HFF-Myc (cell line): ENCODE measurements at regions not wholly inside any gene's neighbourhood (a gene's known extent, or its start where the extent isn't known, plus 50 kb on each side); places are given as distances from the start of the nearest gene placed in this dataset.

Source experiments
- DNase-seq: peaks from one replicate; pipeline ENCODE4 v3.0.0-alpha.2; 2011; ENCODE audit warnings: low read depth; ENCODE audit errors: extremely low read depth
- H3K4me3 ChIP-seq: replicated peaks from 2 replicates; pipeline ENCODE4 v1.5.1; 2011; ENCODE audit warnings: low read depth, mild to moderate bottlenecking, control low read depth, low read length
- TF ChIP-seq, protein P1 (sequence below): IDR thresholded peaks from 2 replicates; pipeline ENCODE4 v1.5.1; 2012; ENCODE audit warnings: mild to moderate bottlenecking, low read depth, low read length, control low read depth; ENCODE audit errors: missing control alignments

DNA sequence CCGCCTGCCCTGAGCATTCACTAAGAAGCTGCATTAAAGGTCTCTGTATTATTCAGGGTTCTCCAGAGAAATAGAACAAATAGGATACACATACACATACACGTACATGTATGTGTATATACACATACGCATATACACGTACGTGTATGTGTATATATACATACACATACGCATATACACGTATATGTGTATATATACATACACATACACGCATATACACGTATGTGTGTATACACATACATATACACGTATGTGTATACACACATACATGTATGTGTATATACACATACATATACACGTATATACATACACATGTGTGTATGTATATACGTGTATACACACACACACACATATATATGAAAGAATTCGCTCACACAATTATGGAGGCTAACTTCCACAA lies 108.9 kb upstream of the BARHL2 start:
- H3K4me3 ChIP-seq = no peak overlapping the region
- TF ChIP-seq, protein P1, sequence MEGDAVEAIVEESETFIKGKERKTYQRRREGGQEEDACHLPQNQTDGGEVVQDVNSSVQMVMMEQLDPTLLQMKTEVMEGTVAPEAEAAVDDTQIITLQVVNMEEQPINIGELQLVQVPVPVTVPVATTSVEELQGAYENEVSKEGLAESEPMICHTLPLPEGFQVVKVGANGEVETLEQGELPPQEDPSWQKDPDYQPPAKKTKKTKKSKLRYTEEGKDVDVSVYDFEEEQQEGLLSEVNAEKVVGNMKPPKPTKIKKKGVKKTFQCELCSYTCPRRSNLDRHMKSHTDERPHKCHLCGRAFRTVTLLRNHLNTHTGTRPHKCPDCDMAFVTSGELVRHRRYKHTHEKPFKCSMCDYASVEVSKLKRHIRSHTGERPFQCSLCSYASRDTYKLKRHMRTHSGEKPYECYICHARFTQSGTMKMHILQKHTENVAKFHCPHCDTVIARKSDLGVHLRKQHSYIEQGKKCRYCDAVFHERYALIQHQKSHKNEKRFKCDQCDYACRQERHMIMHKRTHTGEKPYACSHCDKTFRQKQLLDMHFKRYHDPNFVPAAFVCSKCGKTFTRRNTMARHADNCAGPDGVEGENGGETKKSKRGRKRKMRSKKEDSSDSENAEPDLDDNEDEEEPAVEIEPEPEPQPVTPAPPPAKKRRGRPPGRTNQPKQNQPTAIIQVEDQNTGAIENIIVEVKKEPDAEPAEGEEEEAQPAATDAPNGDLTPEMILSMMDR = no peak
- DNase-seq = no peak

DNA sequence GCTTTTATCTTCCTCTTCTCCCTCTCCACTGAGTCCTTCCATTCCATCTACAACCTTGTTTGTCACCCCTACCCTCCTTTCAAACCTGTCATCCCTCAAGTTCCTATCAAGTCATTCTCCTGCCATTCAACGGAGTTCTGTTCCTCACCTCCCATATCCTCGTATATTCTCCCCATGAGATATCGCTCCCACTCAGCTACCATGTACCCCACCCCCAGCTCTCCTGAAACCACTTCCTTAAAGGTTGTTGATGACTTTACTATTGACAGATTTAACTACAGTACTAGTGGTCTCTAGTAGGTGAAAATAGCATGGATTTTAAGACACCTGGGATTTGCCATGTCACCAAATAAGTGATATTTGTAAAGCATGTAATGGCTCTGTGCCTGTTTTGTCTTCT lies 107.4 kb upstream of the BARHL2 start:
- TF ChIP-seq, protein P1 = no peak
- no peak overlapping the region for H3K4me3 ChIP-seq
- no peak for DNase-seq

DNA sequence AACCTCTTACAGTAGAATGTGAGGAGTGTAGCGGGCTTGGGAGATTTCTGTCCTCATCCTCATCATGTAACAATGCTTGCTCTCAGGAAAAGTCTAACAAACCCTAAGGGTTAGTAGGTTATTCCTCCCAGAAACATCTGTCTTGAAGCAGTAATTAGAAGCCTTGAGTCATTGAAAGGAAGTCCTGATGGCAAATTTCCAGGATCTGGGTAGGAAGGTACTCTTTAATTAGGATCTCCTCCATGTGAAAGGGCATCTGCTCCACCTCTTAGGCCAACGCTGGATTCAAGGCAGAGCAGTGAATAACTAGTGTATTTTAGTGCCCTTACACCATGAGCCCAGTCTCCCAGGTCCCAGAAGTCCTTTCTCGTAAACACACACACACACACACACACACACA lies 106.6 kb upstream of the BARHL2 start:
- no peak overlapping the region for H3K4me3 ChIP-seq
- TF ChIP-seq, protein P1 = no peak
- DNase-seq = peak; percentile 14

DNA sequence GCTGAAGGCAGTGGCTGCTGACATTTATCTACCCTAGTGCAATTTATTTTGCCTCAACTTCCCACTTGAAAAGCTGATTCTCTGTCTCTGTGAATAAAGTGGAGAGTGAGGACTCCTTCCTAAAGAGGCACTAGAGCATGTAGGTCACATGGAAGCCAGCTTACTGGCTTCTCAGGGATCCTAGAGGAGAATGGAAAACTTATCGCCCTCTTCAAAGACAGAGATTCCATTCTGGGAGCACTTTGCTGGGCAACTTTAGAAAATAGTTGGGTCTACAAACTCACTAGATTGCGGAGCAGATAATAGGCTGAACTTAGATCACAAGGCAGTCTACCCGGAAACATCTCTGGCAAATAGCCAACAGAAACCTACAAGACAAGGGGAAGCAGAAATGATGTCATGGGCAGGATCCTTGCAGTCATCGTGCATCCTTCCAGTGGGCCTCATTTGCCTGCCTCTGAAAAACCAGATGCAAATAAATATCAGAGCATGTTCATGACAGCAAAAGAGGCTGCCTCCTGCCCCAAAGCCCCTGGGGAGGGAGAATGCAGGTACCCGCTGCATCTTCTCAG lies 104.8 kb upstream of the BARHL2 start:
- H3K4me3 ChIP-seq = no peak overlapping the region
- TF ChIP-seq, protein P1 = no peak
- DNase-seq = no peak

DNA sequence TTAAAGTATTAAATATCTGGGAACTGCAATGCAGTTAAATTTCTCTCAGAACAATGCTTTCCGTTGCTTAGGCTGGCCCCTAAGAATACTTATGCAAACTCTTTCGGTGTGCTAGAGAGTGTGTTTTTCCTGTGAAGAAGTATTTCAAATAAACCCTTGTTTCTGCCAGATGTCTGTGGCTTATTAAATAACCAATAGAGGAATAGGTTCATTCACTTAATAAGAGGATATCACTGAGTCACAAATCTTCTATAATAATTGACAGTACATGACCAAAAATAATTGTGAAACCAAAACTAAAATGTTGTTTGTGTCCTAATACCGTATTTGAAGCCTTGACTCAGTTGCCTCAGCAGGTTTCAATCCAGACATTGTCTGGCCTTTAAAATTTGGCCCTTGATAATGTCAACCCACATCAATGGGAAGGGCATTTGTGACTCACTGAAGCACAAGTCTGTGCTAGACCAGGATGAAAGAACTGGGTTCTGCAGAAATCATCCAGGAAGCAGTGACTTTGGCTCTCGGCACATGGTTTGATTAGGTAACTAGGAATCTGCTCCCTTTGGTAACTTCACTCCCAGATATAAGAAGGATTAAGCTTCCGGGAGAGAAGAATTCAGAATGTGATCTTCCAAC lies 104.2 kb upstream of the BARHL2 start:
- DNase-seq = no peak
- TF ChIP-seq, protein P1 = no peak
- no peak overlapping the region for H3K4me3 ChIP-seq

DNA sequence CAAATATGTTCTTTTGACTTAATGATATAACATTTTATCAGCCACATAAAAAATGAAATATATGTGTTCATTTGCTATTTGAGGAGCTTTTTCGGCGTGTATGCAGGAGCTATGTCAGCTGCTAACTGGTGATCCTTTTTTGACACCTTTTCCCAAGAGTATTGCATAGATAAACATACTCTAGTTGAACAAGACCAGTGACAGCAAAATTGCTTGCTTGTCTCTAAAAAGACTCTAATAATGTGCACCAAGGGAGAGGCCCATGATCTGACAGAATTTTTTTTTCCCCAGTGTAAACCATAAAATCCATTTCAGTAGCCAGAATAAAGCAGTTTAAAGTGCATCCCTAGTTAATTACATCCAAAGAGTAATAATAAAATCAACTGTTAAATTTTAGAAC lies 103.6 kb upstream of the BARHL2 start:
- no peak for DNase-seq

More for the DNA sequence above, 103.6 kb upstream of the BARHL2 start:
- TF ChIP-seq, protein P1 = no peak
- H3K4me3 ChIP-seq = no peak overlapping the region
